GM10847 (cell line): ENCODE measurements at regions not wholly inside any gene's neighbourhood (a gene's known extent, or its start where the extent isn't known, plus 50 kb on each side); places are given as distances from the start of the nearest gene placed in this dataset.

Experiments used
- POLR2A ChIP-seq: IDR thresholded peaks from 2 replicates; pipeline ENCODE4 v1.6.1; 2011; ENCODE audit not compliant: insufficient read length; ENCODE audit errors: extremely low read depth

DNA sequence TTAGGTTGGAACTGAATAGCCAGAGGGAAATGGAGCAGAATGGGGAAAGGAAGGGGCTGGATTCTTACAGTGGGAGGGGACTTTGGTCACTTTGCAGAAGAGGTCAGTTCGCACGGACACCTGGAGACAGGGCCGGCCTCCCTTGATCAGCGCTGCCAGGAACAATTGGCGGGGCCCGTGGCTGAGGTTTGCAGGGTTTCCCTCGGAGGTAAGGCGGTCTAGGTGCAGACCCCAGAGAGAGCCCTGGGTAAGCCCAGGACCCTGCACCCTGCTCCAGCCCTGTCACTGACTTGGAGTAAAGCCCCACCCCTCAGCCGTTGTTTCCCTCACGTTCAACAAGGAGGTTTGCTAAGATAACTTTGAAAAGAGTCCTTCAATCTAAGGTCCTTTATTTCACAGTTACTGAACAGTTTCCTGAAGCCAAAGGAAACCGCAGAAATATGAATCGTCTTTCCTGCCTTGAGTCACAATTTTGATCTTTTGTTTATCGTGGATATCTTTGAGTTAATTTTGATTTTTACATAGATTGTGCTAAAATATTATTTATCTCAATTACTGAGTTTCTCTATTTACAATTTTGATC lies 231.4 kb upstream of the RTL1 start:
- no peak for TF ChIP-seq POLR2A

- no peak for TF ChIP-seq POLR2A
These were observed 232.5 kb upstream of the RTL1 start for GRCh38 chr14:101135796-101136742.

DNA sequence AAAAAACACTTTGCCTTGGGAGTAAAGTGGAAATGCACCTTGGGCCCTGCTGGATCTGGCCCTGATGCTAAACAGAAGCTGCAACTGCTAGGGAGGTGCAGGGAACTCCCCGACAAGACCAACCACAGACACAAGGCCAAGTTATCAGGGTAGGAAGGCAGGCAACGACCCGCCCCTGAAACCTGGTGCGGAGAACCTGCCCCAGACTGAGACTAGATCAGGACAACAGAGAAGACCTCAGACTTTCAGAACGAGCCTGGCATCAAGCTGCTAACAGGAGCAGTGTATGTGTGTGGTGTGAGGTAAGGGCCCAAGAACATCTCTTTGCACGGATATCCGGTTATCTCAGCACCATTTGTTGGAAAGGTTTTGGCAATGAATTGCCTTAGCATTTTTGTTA lies 233.7 kb upstream of the RTL1 start:
- TF ChIP-seq POLR2A, result no peak

DNA sequence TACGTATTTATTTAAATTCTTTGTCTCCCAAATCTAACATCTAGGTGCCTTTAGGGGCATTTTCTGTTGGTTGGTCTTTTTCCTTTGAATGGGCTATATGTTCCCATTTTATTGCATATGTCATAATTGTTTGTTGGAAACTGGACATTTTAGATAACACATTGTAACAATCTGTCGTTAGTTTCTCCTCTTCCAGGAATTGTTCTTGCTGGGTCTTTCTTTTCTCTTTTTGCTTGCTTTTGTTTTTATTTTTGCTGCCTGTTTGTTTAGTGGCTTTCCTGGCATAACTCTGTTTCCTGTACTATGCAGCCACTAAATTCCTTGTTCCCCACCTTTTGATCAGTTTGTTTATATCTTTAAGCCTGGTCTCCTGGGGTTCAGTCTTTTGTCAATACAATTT lies 244.3 kb upstream of the RTL1 start:
- TF ChIP-seq POLR2A, result no peak

- no peak for TF ChIP-seq POLR2A
These were observed 246.6 kb upstream of the RTL1 start for GRCh38 chr14:101150039-101150610.

- TF ChIP-seq POLR2A, result no peak
These were observed 247.9 kb upstream of the RTL1 start for GRCh38 chr14:101151226-101151926.

GRCh38 chr14:101151927-101152305 lies 248.4 kb upstream of the RTL1 start:
- TF ChIP-seq POLR2A, result no peak

GRCh38 chr14:101152855-101153254 lies 249.3 kb upstream of the RTL1 start:
- no peak for TF ChIP-seq POLR2A

DNA sequence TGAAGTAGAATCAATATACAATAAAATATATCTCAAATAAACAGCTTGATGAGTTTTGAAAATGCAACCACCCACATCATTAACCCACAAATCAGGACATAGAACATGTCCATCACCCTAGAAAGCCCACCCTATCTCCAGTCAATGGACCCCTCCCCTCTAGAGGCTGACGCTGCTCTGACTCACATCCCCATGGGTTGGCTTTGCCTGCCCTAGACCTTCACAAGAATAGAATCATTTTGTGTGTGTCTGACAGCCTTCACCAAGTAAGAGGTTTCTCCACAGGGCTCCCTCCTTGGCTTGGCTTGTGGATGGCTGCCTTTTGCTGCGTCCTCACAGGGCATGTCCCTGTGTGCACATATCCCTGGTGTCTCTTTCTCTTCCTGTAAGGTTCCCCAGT lies 250.2 kb upstream of the RTL1 start:
- no peak for TF ChIP-seq POLR2A

DNA sequence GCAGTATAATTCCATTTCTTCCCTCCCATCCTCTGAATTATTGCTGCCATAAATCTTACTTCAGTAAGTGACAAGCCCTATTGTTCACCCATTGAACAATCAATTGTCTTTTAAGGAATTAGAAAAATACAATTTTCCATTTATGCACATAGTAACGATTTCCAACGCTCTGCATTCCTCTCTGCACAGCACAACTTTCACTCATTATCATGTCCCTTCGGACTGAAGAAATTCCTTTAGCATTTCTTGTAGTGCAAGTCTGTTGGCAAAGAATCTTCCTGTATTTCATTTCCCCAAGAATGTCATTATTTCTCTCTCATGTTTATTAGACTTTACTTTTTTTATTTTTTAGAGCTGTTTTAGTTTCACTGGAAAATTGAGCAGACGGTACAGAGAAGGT lies 252.1 kb upstream of the RTL1 start:
- TF ChIP-seq POLR2A, result no peak

DNA sequence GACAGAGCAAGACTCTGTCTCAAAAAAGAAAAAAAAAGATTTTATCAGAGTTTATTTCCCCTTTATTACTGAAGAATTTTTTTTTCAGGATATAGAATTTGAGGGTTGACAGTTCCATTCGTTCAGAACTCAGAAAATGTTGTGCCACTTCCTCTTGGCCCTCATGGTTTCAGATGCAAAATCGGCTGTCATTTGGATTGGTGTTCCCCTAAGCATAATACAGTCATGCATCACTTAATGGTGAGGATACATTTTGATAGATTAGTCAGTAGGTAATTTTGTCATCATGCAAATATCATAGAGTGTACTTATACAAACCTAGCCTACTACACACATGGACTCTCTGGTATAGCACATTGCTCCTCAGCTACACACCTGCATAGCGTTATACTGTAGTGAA lies 263.9 kb upstream of the RTL1 start:
- TF ChIP-seq POLR2A, result no peak

GRCh38 chr14:101169267-101169666 lies 265.7 kb upstream of the RTL1 start:
- TF ChIP-seq POLR2A, result no peak

- no peak for TF ChIP-seq POLR2A
These were observed 268.1 kb upstream of the RTL1 start for GRCh38 chr14:101171650-101172049.

- no peak for TF ChIP-seq POLR2A
These were observed 270.4 kb upstream of the RTL1 start for GRCh38 chr14:101173698-101174521.

- no peak for TF ChIP-seq POLR2A
These were observed 271.0 kb upstream of the RTL1 start for GRCh38 chr14:101174522-101174838.
